ENCODE measurements at regions not wholly inside any gene's neighbourhood (a gene's known extent, or its start where the extent isn't known, plus 50 kb on each side); places are given as distances from the start of the nearest gene placed in this dataset.

DNA sequence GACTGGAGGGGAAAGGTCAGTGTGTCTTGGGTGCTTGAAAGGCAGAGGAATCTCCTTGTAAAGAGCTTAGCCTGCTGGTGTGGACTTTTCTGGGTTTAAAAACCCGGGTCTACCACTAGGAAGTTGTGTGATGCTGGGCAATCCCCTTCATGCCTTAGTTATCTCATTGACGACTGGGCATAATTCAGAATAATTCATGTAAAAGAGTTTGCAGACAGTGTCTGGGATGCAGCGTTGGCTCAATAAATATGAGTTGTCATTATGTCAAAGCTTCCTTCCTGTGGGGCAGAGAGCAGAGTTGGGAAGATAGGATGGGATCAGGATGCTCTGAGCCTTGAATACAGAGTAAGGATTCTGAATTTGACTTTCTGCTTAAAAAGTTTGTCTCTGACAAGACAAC lies 196.4 kb downstream of the ADRA2A start:
- TF ChIP-seq CTCF (IDR thresholded peaks at IDR 0.05), result no peak
- peaks cover 0 to 3% (median 0%) of the 10 kb centered on the region in 3 donors for H3K27me3 ChIP-seq (ENCODE audit: insufficient read depth in 3 of 3, low read length in 2 of 3)

GRCh38 chr10:111273635-111274034 lies 196.8 kb downstream of the ADRA2A start:
- no peak for DNase-seq
- peaks cover 0 to 3% (median 0%) of the 10 kb centered on the region in 3 donors for H3K27me3 ChIP-seq (ENCODE audit: insufficient read depth in 3 of 3, low read length in 2 of 3)
- H3K9me3 ChIP-seq, result no peaks in the 10 kb centered on the region
- H3K36me3 ChIP-seq (ENCODE audit: insufficient read depth in 1 of 2, low read depth in 1 of 2), result no peaks in the 10 kb centered on the region
- no peak overlapping the region for H3K4me3 ChIP-seq
- 71 to 82% (median 81%) methylated on average over 2 of the region's 2 CpGs for WGBS, 3 donors
- no peak for ATAC-seq
- no peak for TF ChIP-seq CTCF (IDR thresholded peaks at IDR 0.05)
- intact Hi-C loops (cut with DNase I), result no loop called here
- H3K27ac ChIP-seq, result no peak overlapping the region
- H3K4me1 ChIP-seq, result no peaks in the 10 kb centered on the region

More for the DNA sequence above, 196.4 kb downstream of the ADRA2A start:
- no peaks in the 10 kb centered on the region for H3K4me1 ChIP-seq
- ATAC-seq (no peak), DNase-seq (no peak)
- no peak overlapping the region for H3K27ac ChIP-seq
- H3K9me3 ChIP-seq, result no peaks in the 10 kb centered on the region
- no peak overlapping the region for H3K4me3 ChIP-seq
- intact Hi-C loops (cut with DNase I), result no loop called here
- WGBS, 3 donors, result 55% methylated on average over 3 of the region's 3 CpGs
- no peaks in the 10 kb centered on the region for H3K36me3 ChIP-seq (ENCODE audit: insufficient read depth in 1 of 2, low read depth in 1 of 2)

- Histone ChIP-seq H3K27ac (no peak overlapping the region), H3K27me3 (ENCODE audit: insufficient read depth in 3 of 3, low read length in 2 of 3) (peaks cover 0 to 2% (median 0%) of the 10 kb centered on the region in 3 donors), H3K4me3 (no peak overlapping the region), H3K9me3 (no peaks in the 10 kb centered on the region), H3K4me1 (no peaks in the 10 kb centered on the region), H3K36me3 (ENCODE audit: insufficient read depth in 1 of 2, low read depth in 1 of 2) (no peaks in the 10 kb centered on the region)
- DNase-seq, result no peak
- intact Hi-C loops (cut with DNase I), result no loop called here
- 17 to 35% (median 33%) methylated on average over 1 of the region's 1 CpG for WGBS, 3 donors
- ATAC-seq, result no peak
- TF ChIP-seq CTCF (IDR thresholded peaks at IDR 0.05), result no peak
Observed at GRCh38 chr10:111275091-111275490, 198.3 kb downstream of the ADRA2A start.

GRCh38 chr10:111277661-111278060 lies 200.8 kb downstream of the ADRA2A start:
- intact Hi-C loops (cut with DNase I), result no loop called here
- DNase-seq, result no peak

More at GRCh38 chr10:111277661-111278060, 200.8 kb downstream of the ADRA2A start:
- Histone ChIP-seq H3K27me3 (ENCODE audit: insufficient read depth in 3 of 3, low read length in 2 of 3) (no peaks in the 10 kb centered on the region), H3K4me1 (no peaks in the 10 kb centered on the region), H3K36me3 (ENCODE audit: insufficient read depth in 1 of 2, low read depth in 1 of 2) (no peaks in the 10 kb centered on the region), H3K27ac (no peak overlapping the region), H3K9me3 (no peaks in the 10 kb centered on the region), H3K4me3 (no peak overlapping the region)
- ATAC-seq, result no peak
- no peak for TF ChIP-seq CTCF (IDR thresholded peaks at IDR 0.05)
- WGBS, 3 donors, result 18 to 35% (median 20%) methylated on average over 6 of the region's 6 CpGs
